ENCODE measurements at regions not wholly inside any gene's neighbourhood (a gene's known extent, or its start where the extent isn't known, plus 50 kb on each side); places are given as distances from the start of the nearest gene placed in this dataset.

DNA sequence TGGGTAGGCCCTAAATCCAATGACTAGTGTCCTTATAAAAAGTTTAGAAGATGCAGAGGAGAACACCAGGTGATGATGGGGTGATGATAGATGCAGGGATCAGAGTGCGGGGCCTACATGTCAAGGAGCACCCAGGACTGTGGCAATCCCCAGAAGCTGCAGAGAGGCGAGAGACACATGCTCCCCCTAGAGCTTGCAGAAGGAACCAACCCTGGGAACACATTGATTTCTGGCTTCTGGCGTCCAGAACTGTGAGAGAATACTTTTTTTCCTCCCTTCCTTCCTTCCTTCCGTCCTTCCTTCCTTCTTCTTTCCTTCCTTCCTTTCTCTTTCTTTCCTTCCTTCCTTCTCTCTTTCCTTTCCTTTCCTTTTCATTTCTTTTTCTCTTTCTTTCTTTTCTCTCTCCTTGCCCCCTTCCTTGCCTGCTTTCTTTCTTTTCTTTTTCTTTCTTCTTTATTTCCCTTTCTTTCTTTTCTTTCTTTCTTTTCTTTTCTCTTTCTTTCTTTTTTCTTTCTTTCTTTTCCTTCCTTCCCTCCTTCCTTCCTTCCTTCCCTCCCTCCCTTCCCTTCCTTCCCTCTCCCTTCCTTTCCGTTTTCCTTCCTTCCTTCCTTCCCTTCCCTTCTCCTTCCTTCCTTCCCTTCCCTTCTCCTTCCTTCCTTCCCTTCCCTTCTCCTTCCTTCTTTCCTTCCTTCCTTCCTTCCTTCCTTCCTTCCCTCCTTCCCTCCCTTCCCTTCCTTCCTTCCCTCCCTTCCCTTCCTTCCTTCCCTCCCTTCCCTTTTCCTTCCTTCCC lies 134.3 kb downstream of the HAPSTR1 start:
- Mint-ChIP-seq H3K9me3 (ENCODE audit: low read depth, unreplicated experiment) (peaks cover 2% of the 10 kb centered on the region), H3K4me1 (ENCODE audit: low read depth, unreplicated experiment) (no peaks in the 10 kb centered on the region), H3K4me3 (ENCODE audit: low read depth, unreplicated experiment) (no peak overlapping the region), H3K27ac (ENCODE audit: unreplicated experiment) (no peak overlapping the region), H3K27me3 (ENCODE audit: unreplicated experiment) (peaks cover 82% of the 10 kb centered on the region), H3K36me3 (ENCODE audit: insufficient read depth, unreplicated experiment) (no peaks in the 10 kb centered on the region)
- DNase-seq, result peak; percentile 25
- no TSS peak for BruUV-seq (replicated peaks)
- intact Hi-C loops (cut with micrococcal nuclease; ENCODE audit: unreplicated experiment), result loop anchor here (2.0 kb wide), 1 partner anchor 61 kb away; no protein-coding TSS in a partner anchor
- CTCF ChIA-PET, result interaction anchor here (0.8 kb wide), 1 partner anchor 87 kb away, joined by 5 read pairs; no protein-coding TSS in a partner anchor
- TF ChIP-seq, protein P1, sequence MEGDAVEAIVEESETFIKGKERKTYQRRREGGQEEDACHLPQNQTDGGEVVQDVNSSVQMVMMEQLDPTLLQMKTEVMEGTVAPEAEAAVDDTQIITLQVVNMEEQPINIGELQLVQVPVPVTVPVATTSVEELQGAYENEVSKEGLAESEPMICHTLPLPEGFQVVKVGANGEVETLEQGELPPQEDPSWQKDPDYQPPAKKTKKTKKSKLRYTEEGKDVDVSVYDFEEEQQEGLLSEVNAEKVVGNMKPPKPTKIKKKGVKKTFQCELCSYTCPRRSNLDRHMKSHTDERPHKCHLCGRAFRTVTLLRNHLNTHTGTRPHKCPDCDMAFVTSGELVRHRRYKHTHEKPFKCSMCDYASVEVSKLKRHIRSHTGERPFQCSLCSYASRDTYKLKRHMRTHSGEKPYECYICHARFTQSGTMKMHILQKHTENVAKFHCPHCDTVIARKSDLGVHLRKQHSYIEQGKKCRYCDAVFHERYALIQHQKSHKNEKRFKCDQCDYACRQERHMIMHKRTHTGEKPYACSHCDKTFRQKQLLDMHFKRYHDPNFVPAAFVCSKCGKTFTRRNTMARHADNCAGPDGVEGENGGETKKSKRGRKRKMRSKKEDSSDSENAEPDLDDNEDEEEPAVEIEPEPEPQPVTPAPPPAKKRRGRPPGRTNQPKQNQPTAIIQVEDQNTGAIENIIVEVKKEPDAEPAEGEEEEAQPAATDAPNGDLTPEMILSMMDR (IDR thresholded peaks at IDR 0.05; ENCODE audit: unreplicated experiment), result peak; percentile 63

DNA sequence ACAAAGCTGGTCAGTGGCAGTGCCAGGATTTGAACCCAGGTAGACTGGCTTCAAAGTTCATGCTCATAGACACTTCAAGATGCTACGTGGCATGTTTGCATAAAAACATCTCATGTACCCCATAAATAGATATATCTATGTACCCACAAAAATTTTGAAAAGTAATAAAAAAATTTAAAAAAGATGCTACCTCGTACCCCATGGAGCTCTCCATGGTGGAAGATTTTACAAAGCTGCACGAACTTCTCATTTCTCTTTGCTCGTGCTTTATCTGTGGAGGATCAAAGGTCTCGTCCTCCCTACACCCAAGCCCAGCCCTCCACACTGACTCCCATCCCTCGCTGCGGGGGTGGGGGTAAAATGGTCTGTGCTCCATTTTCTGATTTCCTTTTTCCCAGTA lies 135.5 kb downstream of the HAPSTR1 start:
- H3K4me3 Mint-ChIP-seq (ENCODE audit: low read depth, unreplicated experiment), result no peak overlapping the region
- H3K36me3 Mint-ChIP-seq (ENCODE audit: insufficient read depth, unreplicated experiment), result no peaks in the 10 kb centered on the region
- no peaks in the 10 kb centered on the region for H3K4me1 Mint-ChIP-seq (ENCODE audit: low read depth, unreplicated experiment)
- H3K27ac Mint-ChIP-seq (ENCODE audit: unreplicated experiment), result no peak overlapping the region
- DNase-seq, result no peak
- H3K9me3 Mint-ChIP-seq (ENCODE audit: low read depth, unreplicated experiment), result peaks cover 2% of the 10 kb centered on the region
- TF ChIP-seq, protein P1 (IDR thresholded peaks at IDR 0.05; ENCODE audit: unreplicated experiment), result no peak
- BruUV-seq (replicated peaks), result no TSS peak
- intact Hi-C loops (cut with micrococcal nuclease; ENCODE audit: unreplicated experiment), result no loop called here
- H3K27me3 Mint-ChIP-seq (ENCODE audit: unreplicated experiment), result peaks cover 82% of the 10 kb centered on the region
- CTCF ChIA-PET, result no interaction called here

DNA sequence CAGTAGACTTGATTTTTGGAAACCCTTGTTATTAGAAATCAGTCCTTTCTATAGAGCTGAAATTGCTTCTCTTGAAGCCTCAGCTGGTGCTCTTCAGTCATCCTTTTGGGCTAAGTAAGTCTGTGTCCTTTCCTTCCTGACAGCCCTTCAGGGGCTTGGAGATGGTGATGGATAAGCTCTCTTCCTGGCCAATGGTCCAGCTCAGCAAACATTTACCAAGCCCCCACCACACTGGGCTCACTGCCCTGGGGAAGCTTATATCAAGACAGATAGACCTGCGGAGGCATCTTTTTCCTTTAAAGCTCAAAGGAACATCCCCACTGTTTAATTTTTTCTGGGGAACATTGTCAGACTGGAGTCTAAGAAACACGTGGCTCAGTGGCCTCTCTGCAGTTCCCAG lies 139.6 kb downstream of the HAPSTR1 start:
- intact Hi-C loops (cut with micrococcal nuclease; ENCODE audit: unreplicated experiment), result no loop called here
- H3K36me3 Mint-ChIP-seq (ENCODE audit: insufficient read depth, unreplicated experiment), result no peaks in the 10 kb centered on the region
- no peaks in the 10 kb centered on the region for H3K4me1 Mint-ChIP-seq (ENCODE audit: low read depth, unreplicated experiment)
- CTCF ChIA-PET, result interaction anchor here (0.7 to 0.8 kb wide), 2 partner anchors 35 to 71 kb away, joined by 3 to 4 read pairs; no protein-coding TSS in a partner anchor
- no peak overlapping the region for H3K27ac Mint-ChIP-seq (ENCODE audit: unreplicated experiment)
- no peak overlapping the region for H3K4me3 Mint-ChIP-seq (ENCODE audit: low read depth, unreplicated experiment)
- TF ChIP-seq, protein P1 (IDR thresholded peaks at IDR 0.05; ENCODE audit: unreplicated experiment), result no peak
- no peaks in the 10 kb centered on the region for H3K9me3 Mint-ChIP-seq (ENCODE audit: low read depth, unreplicated experiment)
- H3K27me3 Mint-ChIP-seq (ENCODE audit: unreplicated experiment), result peaks cover 82% of the 10 kb centered on the region
- DNase-seq, result no peak
- no TSS peak for BruUV-seq (replicated peaks)

DNA sequence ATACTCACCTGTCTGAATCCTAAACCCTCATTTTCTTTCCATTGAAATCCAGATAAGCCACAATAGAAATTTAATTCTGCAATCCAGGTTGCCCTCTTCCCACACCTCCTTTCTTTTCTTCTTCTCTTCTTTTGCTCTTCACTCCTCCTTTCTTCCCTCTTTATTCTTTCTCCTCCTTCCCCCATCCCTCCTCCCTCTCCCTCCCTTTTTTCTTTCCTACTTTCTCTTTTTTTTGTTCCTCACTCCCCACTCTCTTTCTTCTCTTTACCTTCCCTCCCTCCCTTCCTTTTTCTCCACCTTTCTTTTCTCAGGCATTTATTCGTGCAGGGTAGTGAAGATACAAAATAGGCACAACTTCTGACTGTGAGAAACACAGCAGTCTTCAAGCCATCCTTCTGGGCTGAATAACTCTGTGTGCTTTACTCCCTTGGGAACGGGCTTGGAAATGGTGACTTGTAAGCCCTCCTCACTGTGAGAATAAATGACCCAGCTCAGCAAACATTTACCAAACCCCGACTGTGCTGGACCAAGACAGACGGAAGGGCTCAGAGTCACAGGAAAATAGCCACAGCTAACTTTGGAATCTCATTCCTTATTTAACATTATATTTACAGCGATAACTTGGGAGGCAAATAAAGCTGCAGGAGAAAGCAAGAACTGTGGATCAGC lies 140.8 kb downstream of the HAPSTR1 start:
- TF ChIP-seq, protein P1 (IDR thresholded peaks at IDR 0.05; ENCODE audit: unreplicated experiment), result no peak
- Mint-ChIP-seq H3K9me3 (ENCODE audit: low read depth, unreplicated experiment) (no peaks in the 10 kb centered on the region), H3K36me3 (ENCODE audit: insufficient read depth, unreplicated experiment) (no peaks in the 10 kb centered on the region), H3K4me3 (ENCODE audit: low read depth, unreplicated experiment) (no peak overlapping the region), H3K27me3 (ENCODE audit: unreplicated experiment) (peaks cover 70% of the 10 kb centered on the region), H3K27ac (ENCODE audit: unreplicated experiment) (no peak overlapping the region), H3K4me1 (ENCODE audit: low read depth, unreplicated experiment) (no peaks in the 10 kb centered on the region)
- CTCF ChIA-PET, result no interaction called here
- no peak for DNase-seq
- intact Hi-C loops (cut with micrococcal nuclease; ENCODE audit: unreplicated experiment), result no loop called here
- BruUV-seq (replicated peaks), result no TSS peak

Measured in Calu3 (cell line).